Coronary artery (tissue), 2 donors: ENCODE measurements at regions not wholly inside any gene's neighbourhood (a gene's known extent, or its start where the extent isn't known, plus 50 kb on each side); places are given as distances from the start of the nearest gene placed in this dataset.

Source experiments
- DNase-seq: peaks from one replicate; pipeline ENCODE4 v3.0.0-alpha.2; 2017; ENCODE audit warnings: low spot score
- H3K27ac ChIP-seq, 2 donors: fragments of 200-600 bp; sonication (generic); one replicate each; pipeline ENCODE4 v1.5.1; 2016 to 2019
- H3K4me3 ChIP-seq: fragments of 200-600 bp; sonication (generic); 2 replicates; pipeline ENCODE4 v1.5.1; 2016; ENCODE audit warnings: mild to moderate bottlenecking, moderate library complexity
- TF ChIP-seq, protein P1 (sequence below): fragments of 200-600 bp; sonication (generic); IDR thresholded peaks from one replicate; pipeline ENCODE4 v1.5.1; 2019; ENCODE audit warnings: antibody characterized with exemption

DNA sequence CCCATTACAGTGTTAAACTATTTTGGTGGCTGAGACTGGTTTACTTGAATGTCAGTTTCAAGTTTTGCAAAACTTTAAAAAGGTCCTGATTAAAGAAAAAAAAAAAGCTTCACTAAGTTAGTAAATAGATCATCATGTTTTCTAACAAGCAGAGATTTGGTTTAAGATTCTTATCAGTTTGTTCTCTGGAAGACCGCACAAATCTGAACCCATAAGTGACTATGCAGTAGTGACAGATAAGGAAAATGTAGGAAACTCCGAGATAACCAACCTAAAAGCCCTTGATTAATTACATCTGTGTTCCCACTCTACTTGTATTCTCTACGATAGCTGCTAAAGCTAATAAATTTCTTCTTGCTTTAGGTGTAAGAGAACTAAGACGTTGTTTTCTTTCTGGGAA lies 1799.8 kb upstream of the ADGRL3 start:
- H3K27ac ChIP-seq, result no peak overlapping the region
- TF ChIP-seq, protein P1, sequence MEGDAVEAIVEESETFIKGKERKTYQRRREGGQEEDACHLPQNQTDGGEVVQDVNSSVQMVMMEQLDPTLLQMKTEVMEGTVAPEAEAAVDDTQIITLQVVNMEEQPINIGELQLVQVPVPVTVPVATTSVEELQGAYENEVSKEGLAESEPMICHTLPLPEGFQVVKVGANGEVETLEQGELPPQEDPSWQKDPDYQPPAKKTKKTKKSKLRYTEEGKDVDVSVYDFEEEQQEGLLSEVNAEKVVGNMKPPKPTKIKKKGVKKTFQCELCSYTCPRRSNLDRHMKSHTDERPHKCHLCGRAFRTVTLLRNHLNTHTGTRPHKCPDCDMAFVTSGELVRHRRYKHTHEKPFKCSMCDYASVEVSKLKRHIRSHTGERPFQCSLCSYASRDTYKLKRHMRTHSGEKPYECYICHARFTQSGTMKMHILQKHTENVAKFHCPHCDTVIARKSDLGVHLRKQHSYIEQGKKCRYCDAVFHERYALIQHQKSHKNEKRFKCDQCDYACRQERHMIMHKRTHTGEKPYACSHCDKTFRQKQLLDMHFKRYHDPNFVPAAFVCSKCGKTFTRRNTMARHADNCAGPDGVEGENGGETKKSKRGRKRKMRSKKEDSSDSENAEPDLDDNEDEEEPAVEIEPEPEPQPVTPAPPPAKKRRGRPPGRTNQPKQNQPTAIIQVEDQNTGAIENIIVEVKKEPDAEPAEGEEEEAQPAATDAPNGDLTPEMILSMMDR, result no peak
- DNase-seq, result no peak
- no peak overlapping the region for H3K4me3 ChIP-seq

DNA sequence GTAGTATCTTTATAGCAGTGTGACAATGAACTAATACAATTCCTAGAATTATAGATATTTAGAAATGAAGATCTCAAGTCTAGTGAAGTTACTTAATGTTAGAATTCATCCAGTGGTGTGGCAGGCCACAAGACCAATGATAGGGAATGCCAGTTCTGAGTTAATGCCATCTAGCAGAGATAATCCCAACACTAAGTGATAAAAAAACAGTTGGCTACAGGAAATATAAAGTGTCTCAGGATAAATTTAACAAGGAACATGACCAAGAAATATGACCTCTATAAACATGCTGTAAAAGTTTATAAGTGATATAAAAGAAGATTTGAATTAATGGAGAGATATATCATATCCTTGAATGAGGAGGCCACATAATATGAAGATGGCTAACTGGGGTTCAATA lies 1790.5 kb upstream of the ADGRL3 start:
- TF ChIP-seq, protein P1, result no peak
- Histone ChIP-seq H3K27ac (no peak overlapping the region), H3K4me3 (no peak overlapping the region)
- no peak for DNase-seq

DNA sequence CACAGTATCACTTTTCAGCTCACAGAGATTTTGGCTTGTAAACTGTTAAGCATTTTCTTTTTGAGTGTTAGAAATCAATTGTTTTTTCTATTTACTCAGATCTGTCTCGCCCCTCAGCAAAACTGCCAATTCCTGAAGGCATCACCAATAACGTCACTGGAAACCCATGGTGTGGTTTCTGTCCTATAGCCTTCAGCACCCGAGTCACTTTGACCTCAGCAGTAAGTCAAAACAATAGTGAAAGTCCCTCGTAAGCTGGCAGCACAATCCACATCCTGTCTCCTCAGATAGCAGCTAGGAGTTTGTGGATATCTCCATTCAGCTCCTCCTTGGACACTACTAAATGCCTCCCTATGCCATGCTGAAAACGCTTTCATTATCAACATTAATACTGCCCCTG lies 1787.4 kb upstream of the ADGRL3 start:
- Histone ChIP-seq H3K4me3 (no peak overlapping the region), H3K27ac (no peak overlapping the region)
- TF ChIP-seq, protein P1, result no peak
- no peak for DNase-seq

DNA sequence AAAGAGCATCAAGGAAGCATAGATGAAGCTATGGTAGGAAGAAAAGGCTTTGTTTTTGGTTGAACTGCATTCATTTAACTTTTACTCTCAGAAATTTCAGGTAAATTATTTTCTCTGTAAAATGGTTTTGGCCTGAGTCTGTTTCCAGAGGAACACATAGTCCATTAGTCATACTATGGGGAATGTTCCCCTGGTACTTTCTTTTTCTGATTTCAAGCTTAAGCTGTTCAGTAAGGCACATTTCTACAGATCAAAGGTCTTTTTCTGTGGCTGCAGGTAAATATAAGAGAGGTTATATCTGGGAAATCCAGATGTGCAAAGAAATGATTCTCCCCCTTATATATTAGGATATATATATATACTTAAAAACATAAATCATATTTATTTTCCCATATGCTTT lies 1744.4 kb upstream of the ADGRL3 start:
- Histone ChIP-seq H3K27ac (no peak overlapping the region), H3K4me3 (no peak overlapping the region)
- TF ChIP-seq, protein P1, result no peak
- DNase-seq, result no peak

DNA sequence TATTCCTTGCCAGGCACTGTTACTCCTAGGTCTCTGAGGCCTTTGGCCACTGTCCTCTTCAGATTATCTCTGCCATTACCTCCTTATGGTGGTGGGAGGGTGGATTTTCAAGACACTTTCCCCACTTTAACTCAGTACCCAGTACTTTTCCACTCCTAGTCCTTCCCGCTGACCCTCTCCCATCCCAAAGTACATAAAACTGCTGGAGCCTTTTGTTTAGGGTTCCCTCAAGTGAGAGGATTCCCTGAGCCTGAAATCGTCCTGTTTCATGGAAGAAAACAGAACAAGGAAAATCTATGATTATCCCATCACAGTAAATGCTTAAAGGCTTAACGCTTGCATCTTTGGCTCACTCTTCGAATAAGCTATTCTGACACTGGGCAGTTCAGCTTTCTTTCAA lies 1742.5 kb upstream of the ADGRL3 start:
- no peak overlapping the region for H3K4me3 ChIP-seq
- no peak for DNase-seq
- TF ChIP-seq, protein P1, result no peak
- no peak overlapping the region for H3K27ac ChIP-seq

DNA sequence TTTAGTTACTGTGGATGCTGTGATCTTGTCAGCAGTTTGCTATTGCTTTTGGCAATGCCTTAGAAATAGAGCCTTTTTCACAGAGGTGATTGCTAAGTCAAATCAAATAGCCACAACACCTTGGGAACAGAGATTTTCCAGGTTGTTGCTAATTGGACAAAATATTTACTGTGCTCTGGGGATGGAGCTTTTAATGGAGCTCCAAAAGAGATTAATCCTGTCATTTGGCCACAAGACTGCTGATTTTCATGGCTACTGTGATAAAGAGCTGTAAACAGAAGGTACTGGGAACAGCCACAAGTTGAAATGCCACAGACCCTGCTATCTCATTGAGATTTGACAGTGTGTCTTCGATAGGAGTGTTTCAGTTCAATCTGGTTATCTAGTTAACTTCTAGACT lies 1715.2 kb upstream of the ADGRL3 start:
- DNase-seq, result no peak
- Histone ChIP-seq H3K4me3 (no peak overlapping the region), H3K27ac (no peak overlapping the region)
- TF ChIP-seq, protein P1, result no peak

DNA sequence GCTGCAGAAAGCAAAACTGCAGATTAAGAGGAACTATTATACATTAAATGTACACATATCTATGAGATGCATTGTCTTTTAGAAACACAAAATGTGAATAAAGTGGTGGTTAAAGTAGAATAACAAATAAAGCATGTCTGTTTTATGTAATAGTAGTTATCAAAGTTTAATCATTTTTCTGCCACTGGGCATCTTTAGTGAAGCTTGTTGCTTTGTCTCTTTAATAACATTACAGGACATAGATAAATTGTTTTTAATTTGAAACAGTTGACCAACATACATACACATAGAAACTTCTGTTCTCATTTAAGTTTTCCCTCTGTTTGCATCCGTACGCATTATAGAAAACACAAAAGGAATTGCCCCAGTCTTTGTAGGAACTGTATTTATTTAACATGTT lies 1700.0 kb upstream of the ADGRL3 start:
- TF ChIP-seq, protein P1, result no peak
- Histone ChIP-seq H3K27ac (no peak overlapping the region), H3K4me3 (no peak overlapping the region)
- no peak for DNase-seq
